SK-N-SH (cell line): ENCODE measurements at regions not wholly inside any gene's neighbourhood (a gene's known extent, or its start where the extent isn't known, plus 50 kb on each side); places are given as distances from the start of the nearest gene placed in this dataset.

ENCODE experiments used
- CTCF ChIA-PET: fragments of 300-600, 350-600 bp; formaldehyde crosslinking; extraction: SDS; loops from one replicate; lab custom pipeline; 2021; lab: Yijun Ruan, JAX
- POLR2A ChIA-PET: fragments of 350-600 bp; sonication (Branson Sonifier 250); formaldehyde crosslinking; extraction: SDS; loops from one replicate; lab custom pipeline; 2020; ENCODE audit warnings: antibody characterized with exemption, inconsistent platforms; lab: Yijun Ruan, JAX
- DNase-seq: peaks from one replicate; pipeline ENCODE4 v3.0.0; 2012
- H2AFZ ChIP-seq: fragments of 200-600 bp; sonication (generic); 2 replicates; pipeline ENCODE4 v1.8.1; 2016; ENCODE audit warnings: antibody characterized with exemption, mild to moderate bottlenecking, low read depth
- H3F3A ChIP-seq: fragments of 200-600 bp; sonication (generic); replicated peaks from 2 replicates; pipeline ENCODE3; 2016; ENCODE audit warnings: antibody characterized with exemption, mild to moderate bottlenecking; ENCODE audit not compliant: insufficient read depth
- H3K27ac ChIP-seq, 2 experiments: fragments of 200-500 bp in 1 of 2; fragments of 200-600 bp in 1 of 2; sonication (Bioruptor generic) in 1 of 2; sonication (generic), shearing (Covaris generic) in 1 of 2; 2 replicates each; pipeline versions ENCODE4 v1.5.1 to v1.6.1; 2014 to 2016; ENCODE audit warnings: low read depth in 2 of 2, inconsistent platforms in 1 of 2, low read length in 1 of 2, mild to moderate bottlenecking in 1 of 2, mixed read lengths in 1 of 2
- H3K27me3 ChIP-seq: fragments of 200-600 bp; sonication (generic), shearing (Covaris generic); 2 replicates; pipeline ENCODE4 v1.6.1; 2016; ENCODE audit warnings: mixed run types; ENCODE audit not compliant: insufficient read depth
- H3K36me3 ChIP-seq, 2 experiments: fragments of 200-500 bp in 1 of 2; fragments of 200-600 bp in 1 of 2; sonication (Bioruptor generic) in 1 of 2; sonication (generic) in 1 of 2; replicated peaks in 1 of 2; 2 replicates each; pipeline versions ENCODE3 to v1.5.1; 2014 to 2016; ENCODE audit warnings: low read length in 1 of 2, mild to moderate bottlenecking in 1 of 2; ENCODE audit not compliant: insufficient read depth in 2 of 2, control insufficient read depth in 1 of 2
- H3K4me1 ChIP-seq, 2 experiments: fragments of 200-500 bp in 1 of 2; fragments of 200-600 bp in 1 of 2; sonication (Bioruptor generic) in 1 of 2; sonication (generic), shearing (Covaris generic) in 1 of 2; 2 replicates each; pipeline versions ENCODE4 v1.5.1 to v1.6.1; 2014 to 2016; ENCODE audit warnings: low read depth in 1 of 2, low read length in 1 of 2, mixed run types in 1 of 2; ENCODE audit not compliant: insufficient read depth in 2 of 2, control insufficient read depth in 1 of 2
- H3K4me2 ChIP-seq: fragments of 200-600 bp; sonication (generic), shearing (Covaris generic); 2 replicates; pipeline ENCODE4 v1.6.1; 2017; ENCODE audit warnings: mixed run types
- H3K4me3 ChIP-seq, 2 experiments: fragments of 200-500 bp in 1 of 2; fragments of 200-600 bp in 1 of 2; sonication (Bioruptor generic) in 1 of 2; sonication (generic), shearing (Covaris generic) in 1 of 2; 2 replicates each; pipeline versions ENCODE4 v1.5.1 to v1.8.1; 2014 to 2016; ENCODE audit warnings: low read depth in 2 of 2, inconsistent platforms in 1 of 2, low read length in 1 of 2, mild to moderate bottlenecking in 1 of 2, mixed read lengths in 1 of 2, moderate library complexity in 1 of 2
- H3K79me2 ChIP-seq: fragments of 200-600 bp; sonication (generic); 2 replicates; pipeline ENCODE4 v1.8.1; 2017; ENCODE audit warnings: mild to moderate bottlenecking; ENCODE audit not compliant: insufficient read depth
- H3K9ac ChIP-seq: fragments of 200-600 bp; sonication (generic); 2 replicates; pipeline ENCODE4 v1.6.1; 2017; ENCODE audit warnings: mixed run types
- H3K9me2 ChIP-seq: fragments of 200-600 bp; sonication (generic); 2 replicates; pipeline ENCODE4 v1.6.1; 2017; ENCODE audit warnings: mixed run types
- H3K9me3 ChIP-seq: fragments of 200-600 bp; sonication (generic); 2 replicates; pipeline ENCODE4 v1.6.1; 2017; ENCODE audit warnings: mixed run types, mild to moderate bottlenecking, moderate library complexity
- H4K20me1 ChIP-seq: fragments of 200-600 bp; sonication (generic); 2 replicates; pipeline ENCODE4 v1.6.1; 2017; ENCODE audit warnings: mild to moderate bottlenecking, mixed run types; ENCODE audit not compliant: insufficient read depth
- CHD2 ChIP-seq: fragments of 150-350 bp; IDR thresholded peaks from 2 replicates; pipeline ENCODE4 v1.6.1; 2018; ENCODE audit warnings: low read length; ENCODE audit not compliant: partially characterized antibody
- ELF1 ChIP-seq: IDR thresholded peaks from 2 replicates; pipeline ENCODE4 v1.4.0; 2012
- EZH2phosphoT487 ChIP-seq: fragments of 200-600 bp; sonication (generic); IDR thresholded peaks from 2 replicates; pipeline ENCODE4 v1.6.1; 2017; ENCODE audit warnings: low read depth, mixed run types, mild to moderate bottlenecking, antibody characterized with exemption, moderate library complexity, borderline replicate concordance
- FOXJ3 ChIP-seq: sonication (generic); formaldehyde crosslinking; IDR thresholded peaks from 2 replicates; pipeline ENCODE4 v1.5.1; 2020; ENCODE audit warnings: mild to moderate bottlenecking, missing genetic modification reagents
- FOXM1 ChIP-seq: IDR thresholded peaks from 2 replicates; pipeline ENCODE4 v1.4.0; 2012; ENCODE audit warnings: low read depth, mild to moderate bottlenecking
- GABPA ChIP-seq: IDR thresholded peaks from 2 replicates; pipeline ENCODE4 v1.4.0; 2012; ENCODE audit warnings: low read depth, mild to moderate bottlenecking
- GATA2 ChIP-seq: sonication (generic); formaldehyde crosslinking; IDR thresholded peaks from 2 replicates; pipeline ENCODE4 v1.5.0; 2020; ENCODE audit warnings: mild to moderate bottlenecking, missing genetic modification reagents
- MEF2A ChIP-seq: IDR thresholded peaks from 2 replicates; pipeline ENCODE4 v1.4.0; 2012; ENCODE audit warnings: low read depth, borderline replicate concordance
- NFIC ChIP-seq: IDR thresholded peaks from 2 replicates; pipeline ENCODE4 v1.4.0; 2012; ENCODE audit warnings: borderline replicate concordance
- RAD21 ChIP-seq: IDR thresholded peaks from 2 replicates; pipeline ENCODE4 v1.6.1; 2012; ENCODE audit warnings: mild to moderate bottlenecking, low read length
- TCF12 ChIP-seq: IDR thresholded peaks from 2 replicates; pipeline ENCODE4 v1.4.0; 2012
- TEAD4 ChIP-seq: IDR thresholded peaks from 2 replicates; pipeline ENCODE4 v1.4.0; 2012; ENCODE audit warnings: mild to moderate bottlenecking, borderline replicate concordance; ENCODE audit not compliant: insufficient read depth
- USF1 ChIP-seq: IDR thresholded peaks from 2 replicates; pipeline ENCODE4 v1.4.0; 2012; ENCODE audit warnings: low read depth, borderline replicate concordance
- USF2 ChIP-seq: fragments of 150-350 bp; IDR thresholded peaks from 2 replicates; pipeline ENCODE4 v1.6.1; 2017; ENCODE audit warnings: antibody characterized with exemption, low read length, low read depth, borderline replicate concordance
- ZBTB33 ChIP-seq: IDR thresholded peaks from 2 replicates; pipeline ENCODE4 v1.4.0; 2012; ENCODE audit warnings: low read depth, borderline replicate concordance
- WGBS: methylation state at CpG from one replicate; pipeline ENCODE4 v1.1.6; 2017; ENCODE audit warnings: low lambda C conversion rate; 5-methylcytosine and 5-hydroxymethylcytosine counted together
- TF ChIP-seq, protein P1 (sequence below): IDR thresholded peaks from 2 replicates; pipeline ENCODE4; 2012
- TF ChIP-seq, protein P2 (sequence below): IDR thresholded peaks from 2 replicates; pipeline ENCODE4 v1.4.0; 2012; ENCODE audit warnings: low read depth

DNA sequence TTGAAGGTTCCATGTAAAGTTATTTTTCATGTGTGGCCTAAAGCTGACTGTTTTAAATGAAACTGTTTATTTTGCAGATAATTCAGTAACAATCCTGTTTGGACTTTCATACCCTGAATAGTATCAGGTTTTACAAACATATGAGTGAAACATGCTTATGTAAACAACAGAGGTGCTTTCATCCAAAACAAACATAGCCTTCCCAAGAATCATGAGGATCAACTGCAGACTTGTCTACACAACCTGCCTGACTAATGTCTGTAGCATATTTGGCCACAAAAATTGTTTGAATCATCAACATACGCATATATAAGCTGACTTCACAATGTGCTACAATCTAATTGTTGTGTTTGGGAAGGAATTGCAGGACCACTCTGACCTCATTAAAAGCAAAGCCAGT, 190.4 kb downstream of the DIPK2A start:
- WGBS = 0% methylated on average over 1 of the region's 1 CpG
- TF ChIP-seq NFIC (no peak), GATA2 (CRISPR knock-in tag) (no peak)
- ChIA-PET CTCF (no interaction called here), POLR2A (no interaction called here)
- Histone ChIP-seq H3K9me3 (no peaks in the 10 kb centered on the region), H3K9me2 (no peaks in the 10 kb centered on the region), H3K4me3 (no peak overlapping the region), H2AFZ (no peak overlapping the region), H3K79me2 (no peaks in the 10 kb centered on the region), H4K20me1 (no peaks in the 10 kb centered on the region), H3K4me2 (no peak overlapping the region), H3K4me1 (no peaks in the 10 kb centered on the region), H3K27me3 (no peaks in the 10 kb centered on the region), H3F3A (no peaks in the 10 kb centered on the region), H3K36me3 (no peaks in the 10 kb centered on the region), H3K27ac (no peak overlapping the region), H3K9ac (no peak overlapping the region)
- no peak for DNase-seq

GRCh38 chr3:144164352-144164751, 192.7 kb downstream of the DIPK2A start:
- no peak for TF ChIP-seq USF1
- no peak for TF ChIP-seq FOXJ3
- TF ChIP-seq, protein P1, sequence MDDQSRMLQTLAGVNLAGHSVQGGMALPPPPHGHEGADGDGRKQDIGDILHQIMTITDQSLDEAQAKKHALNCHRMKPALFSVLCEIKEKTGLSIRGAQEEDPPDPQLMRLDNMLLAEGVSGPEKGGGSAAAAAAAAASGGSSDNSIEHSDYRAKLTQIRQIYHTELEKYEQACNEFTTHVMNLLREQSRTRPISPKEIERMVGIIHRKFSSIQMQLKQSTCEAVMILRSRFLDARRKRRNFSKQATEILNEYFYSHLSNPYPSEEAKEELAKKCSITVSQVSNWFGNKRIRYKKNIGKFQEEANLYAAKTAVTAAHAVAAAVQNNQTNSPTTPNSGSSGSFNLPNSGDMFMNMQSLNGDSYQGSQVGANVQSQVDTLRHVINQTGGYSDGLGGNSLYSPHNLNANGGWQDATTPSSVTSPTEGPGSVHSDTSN = no peak
- TF ChIP-seq USF2 = no peak
- no peak for TF ChIP-seq EZH2phosphoT487
- TF ChIP-seq, all 33 proteins: peak for 0
- CTCF ChIA-PET = no interaction called here
- Histone ChIP-seq H3K4me3 (no peak overlapping the region), H3K79me2 (no peaks in the 10 kb centered on the region), H3F3A (no peaks in the 10 kb centered on the region), H3K27me3 (no peaks in the 10 kb centered on the region), H3K36me3 (no peaks in the 10 kb centered on the region), H3K9me2 (no peaks in the 10 kb centered on the region), H3K9ac (no peak overlapping the region), H3K4me1 (no peaks in the 10 kb centered on the region), H3K4me2 (no peak overlapping the region), H2AFZ (no peak overlapping the region), H4K20me1 (no peaks in the 10 kb centered on the region), H3K9me3 (no peaks in the 10 kb centered on the region), H3K27ac (no peak overlapping the region)
- no peak for DNase-seq
- POLR2A ChIA-PET = no interaction called here
- 5% methylated on average over 1 of the region's 1 CpG for WGBS

- Histone ChIP-seq H3K27me3 (no peaks in the 10 kb centered on the region), H3K36me3 (no peaks in the 10 kb centered on the region), H3K79me2 (no peaks in the 10 kb centered on the region), H3K27ac (no peak overlapping the region), H3K4me2 (no peak overlapping the region), H3F3A (no peaks in the 10 kb centered on the region), H3K4me1 (no peaks in the 10 kb centered on the region), H4K20me1 (no peaks in the 10 kb centered on the region), H3K9me3 (no peaks in the 10 kb centered on the region), H3K4me3 (no peak overlapping the region), H3K9me2 (no peaks in the 10 kb centered on the region), H3K9ac (no peak overlapping the region), H2AFZ (no peak overlapping the region)
- TF ChIP-seq ZBTB33 = no peak
- TF ChIP-seq, protein P2, sequence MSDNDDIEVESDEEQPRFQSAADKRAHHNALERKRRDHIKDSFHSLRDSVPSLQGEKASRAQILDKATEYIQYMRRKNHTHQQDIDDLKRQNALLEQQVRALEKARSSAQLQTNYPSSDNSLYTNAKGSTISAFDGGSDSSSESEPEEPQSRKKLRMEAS = no peak
- TF ChIP-seq ELF1 = no peak
- TF ChIP-seq, protein P1 = no peak
- no peak for TF ChIP-seq TEAD4
- no peak for TF ChIP-seq RAD21
- TF ChIP-seq TCF12 = no peak
- no peak for TF ChIP-seq CHD2
- no peak for TF ChIP-seq MEF2A
- TF ChIP-seq NFIC = no peak
- no peak for TF ChIP-seq FOXM1
- TF ChIP-seq GABPA = no peak
- POLR2A ChIA-PET = no interaction called here
- CTCF ChIA-PET = no interaction called here
- no peak for DNase-seq
- 3% methylated on average over 2 of the region's 2 CpGs for WGBS
Measured at GRCh38 chr3:144165482-144165881, 193.9 kb downstream of the DIPK2A start.
